MM.1S (cell line): ENCODE measurements at regions not wholly inside any gene's neighbourhood (a gene's known extent, or its start where the extent isn't known, plus 50 kb on each side); places are given as distances from the start of the nearest gene placed in this dataset.

ENCODE experiments used
- DNase-seq: peaks from one replicate; pipeline ENCODE4 v3.0.0-alpha.2; 2015
- H2AFZ ChIP-seq: fragments of 300-600 bp; sonication (generic); 2 replicates; pipeline ENCODE4 v1.6.0; 2016; ENCODE audit warnings: antibody characterized with exemption, low read length
- H3F3A ChIP-seq: fragments of 300-600 bp; sonication (generic); 2 replicates; pipeline ENCODE4 v1.6.1; 2016; ENCODE audit warnings: mild to moderate bottlenecking, antibody characterized with exemption, low read length, moderate library complexity, mixed read lengths; ENCODE audit not compliant: insufficient read depth
- H3K27ac ChIP-seq: fragments of 300-600 bp; sonication (generic); 2 replicates; pipeline ENCODE4 v1.5.1; 2016; ENCODE audit warnings: mild to moderate bottlenecking, low read length
- H3K27me3 ChIP-seq: fragments of 300-600 bp; sonication (generic); replicated peaks from 2 replicates; pipeline ENCODE4 v1.6.0; 2016; ENCODE audit warnings: low read length; ENCODE audit not compliant: insufficient read depth
- H3K36me3 ChIP-seq: fragments of 300-600 bp; sonication (generic); replicated peaks from 2 replicates; pipeline ENCODE4 v1.6.1; 2016; ENCODE audit warnings: mild to moderate bottlenecking, low read length, mixed read lengths; ENCODE audit not compliant: insufficient read depth
- H3K4me1 ChIP-seq: fragments of 300-600 bp; sonication (generic); 2 replicates; pipeline ENCODE4 v1.6.1; 2016; ENCODE audit warnings: low read length, mixed read lengths
- H3K4me2 ChIP-seq: fragments of 300-600 bp; sonication (generic); 2 replicates; pipeline ENCODE4 v1.6.0; 2016; ENCODE audit warnings: low read depth, low read length
- H3K4me3 ChIP-seq: fragments of 300-600 bp; sonication (generic); 2 replicates; pipeline ENCODE4 v1.5.1; 2016; ENCODE audit warnings: low read length, mixed read lengths
- H3K79me2 ChIP-seq: fragments of 300-600 bp; sonication (generic); 2 replicates; pipeline ENCODE4 v1.6.1; 2016; ENCODE audit warnings: mixed run types, low read length, mixed read lengths
- H3K9ac ChIP-seq: fragments of 300-600 bp; sonication (generic); 2 replicates; pipeline ENCODE4 v1.6.1; 2016; ENCODE audit warnings: low read length, mixed read lengths
- H3K9me2 ChIP-seq: fragments of 300-600 bp; sonication (generic); replicated peaks from 2 replicates; pipeline ENCODE4 v1.6.1; 2016; ENCODE audit warnings: mild to moderate bottlenecking, low read length, mixed read lengths; ENCODE audit not compliant: insufficient read depth
- H3K9me3 ChIP-seq: fragments of 300-600 bp; sonication (generic); replicated peaks from 2 replicates; pipeline ENCODE4 v1.6.1; 2016; ENCODE audit warnings: mild to moderate bottlenecking, low read length, mixed read lengths; ENCODE audit not compliant: insufficient read depth
- H4K20me1 ChIP-seq: fragments of 300-600 bp; sonication (generic); 2 replicates; pipeline ENCODE4 v1.6.1; 2016; ENCODE audit warnings: mild to moderate bottlenecking, low read length, moderate library complexity, mixed read lengths; ENCODE audit not compliant: insufficient read depth
- CTCF ChIP-seq: fragments of 300-600 bp; sonication (generic); IDR thresholded peaks from 2 replicates; pipeline ENCODE4 v1.5.1; 2016; ENCODE audit warnings: antibody characterized with exemption, low read length, mixed read lengths
- EZH2 ChIP-seq: fragments of 300-600 bp; sonication (generic); optimal IDR thresholded peaks from 2 replicates; pipeline ENCODE3; 2017; ENCODE audit warnings: low read depth, mild to moderate bottlenecking, antibody characterized with exemption, low read length, mixed read lengths
- EZH2phosphoT487 ChIP-seq: fragments of 300-600 bp; sonication (generic); IDR thresholded peaks from 2 replicates; pipeline ENCODE4 v1.6.1; 2018; ENCODE audit warnings: antibody characterized with exemption, low read length

- Histone ChIP-seq H3K4me3 (no peak overlapping the region), H3K4me2 (no peak overlapping the region), H3K9ac (no peak overlapping the region), H4K20me1 (no peaks in the 10 kb centered on the region), H3K9me3 (no peaks in the 10 kb centered on the region), H3F3A (no peaks in the 10 kb centered on the region), H3K79me2 (no peaks in the 10 kb centered on the region), H3K36me3 (no peaks in the 10 kb centered on the region), H3K9me2 (no peaks in the 10 kb centered on the region), H3K4me1 (no peaks in the 10 kb centered on the region), H2AFZ (no peak overlapping the region), H3K27ac (no peak overlapping the region), H3K27me3 (peaks cover 100% of the 10 kb centered on the region)
- DNase-seq, result no peak
- TF ChIP-seq CTCF, result no peak
- no peak for TF ChIP-seq EZH2phosphoT487
- no peak for TF ChIP-seq EZH2
These were observed 77.8 kb upstream of the BHLHE23 start for GRCh38 chr20:63084563-63084927.

GRCh38 chr20:63083831-63084562 is 77.2 kb upstream of the BHLHE23 start:
- H3K4me2 ChIP-seq, result no peak overlapping the region
- H2AFZ ChIP-seq, result no peak overlapping the region
- no peaks in the 10 kb centered on the region for H4K20me1 ChIP-seq
- H3K9me2 ChIP-seq, result no peaks in the 10 kb centered on the region
- H3K36me3 ChIP-seq, result no peaks in the 10 kb centered on the region
- no peak overlapping the region for H3K9ac ChIP-seq
- no peak for DNase-seq
- no peak overlapping the region for H3K27ac ChIP-seq
- no peak overlapping the region for H3K4me3 ChIP-seq
- peaks cover 100% of the 10 kb centered on the region for H3K27me3 ChIP-seq
- no peaks in the 10 kb centered on the region for H3F3A ChIP-seq
- TF ChIP-seq EZH2, result no peak
- no peak for TF ChIP-seq CTCF
- TF ChIP-seq EZH2phosphoT487, result no peak
- H3K4me1 ChIP-seq, result no peaks in the 10 kb centered on the region
- no peaks in the 10 kb centered on the region for H3K9me3 ChIP-seq
- no peaks in the 10 kb centered on the region for H3K79me2 ChIP-seq

GRCh38 chr20:63082939-63083735 is 76.4 kb upstream of the BHLHE23 start:
- no peak overlapping the region for H3K4me2 ChIP-seq

More at GRCh38 chr20:63082939-63083735, 76.4 kb upstream of the BHLHE23 start:
- H3K27me3 ChIP-seq, result peaks cover 100% of the 10 kb centered on the region
- H3K9me2 ChIP-seq, result no peaks in the 10 kb centered on the region
- H3F3A ChIP-seq, result no peaks in the 10 kb centered on the region
- no peaks in the 10 kb centered on the region for H3K79me2 ChIP-seq
- H3K27ac ChIP-seq, result no peak overlapping the region
- no peak for DNase-seq
- H3K9ac ChIP-seq, result no peak overlapping the region
- H3K36me3 ChIP-seq, result no peaks in the 10 kb centered on the region
- no peaks in the 10 kb centered on the region for H4K20me1 ChIP-seq
- H2AFZ ChIP-seq, result no peak overlapping the region
- no peaks in the 10 kb centered on the region for H3K4me1 ChIP-seq
- TF ChIP-seq CTCF, result no peak
- no peak for TF ChIP-seq EZH2phosphoT487
- TF ChIP-seq EZH2, result no peak
- H3K4me3 ChIP-seq, result no peak overlapping the region
- no peaks in the 10 kb centered on the region for H3K9me3 ChIP-seq
